ENCODE measurements at regions not wholly inside any gene's neighbourhood (a gene's known extent, or its start where the extent isn't known, plus 50 kb on each side); places are given as distances from the start of the nearest gene placed in this dataset.

DNA sequence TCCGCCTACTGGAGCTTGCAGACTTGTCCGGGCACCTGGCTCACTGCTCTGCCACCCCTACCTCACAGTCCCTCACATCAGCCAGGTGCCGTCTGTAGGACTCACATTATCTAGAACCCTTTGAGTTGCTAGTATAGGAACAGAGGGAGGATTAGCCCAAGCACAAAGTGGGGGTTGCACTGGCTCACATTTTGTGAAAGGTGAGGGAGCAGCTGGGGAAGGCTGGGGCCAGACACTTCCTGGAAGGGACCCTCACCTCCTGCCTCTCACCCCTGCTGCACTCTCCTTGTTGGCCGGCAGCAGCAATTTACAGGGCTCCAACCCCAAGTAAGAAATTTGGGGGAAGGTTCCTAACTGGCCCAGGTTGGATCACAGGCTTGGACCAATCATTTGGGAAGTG lies 1031.6 kb downstream of the BCL11B start:
- H3K27ac ChIP-seq (ENCODE audit: extremely low read depth, low read depth, low read length) = no peak overlapping the region
- ChIA-PET POLR2A (no interaction called here), CTCF (no interaction called here)
- no peaks in the 10 kb centered on the region for H3K9me3 ChIP-seq (ENCODE audit: control insufficient read depth, insufficient read depth, low read depth, low read length)
- TF ChIP-seq ZNF785 (tag by site-specific recombination; IDR thresholded peaks at IDR 0.05) = no peak
- no peak for TF ChIP-seq ZNF391 (tag by site-specific recombination; IDR thresholded peaks at IDR 0.05; ENCODE audit: borderline replicate concordance, low read depth)
- no peak for TF ChIP-seq ZNF133 (tag by site-specific recombination; IDR thresholded peaks at IDR 0.05)
- TF ChIP-seq YY1 (tag by site-specific recombination; IDR thresholded peaks at IDR 0.05) = no peak
- TF ChIP-seq ZNF621 (tag by site-specific recombination; IDR thresholded peaks at IDR 0.05) = no peak
- no peak for TF ChIP-seq ZNF138 (tag by site-specific recombination; IDR thresholded peaks at IDR 0.05; ENCODE audit: borderline replicate concordance)
- TF ChIP-seq MEIS1 (CRISPR knock-in tag; IDR thresholded peaks at IDR 0.05; ENCODE audit: borderline replicate concordance) = no peak
- no peak for TF ChIP-seq ZNF747 (tag by site-specific recombination; IDR thresholded peaks at IDR 0.05)
- TF ChIP-seq, protein P1, sequence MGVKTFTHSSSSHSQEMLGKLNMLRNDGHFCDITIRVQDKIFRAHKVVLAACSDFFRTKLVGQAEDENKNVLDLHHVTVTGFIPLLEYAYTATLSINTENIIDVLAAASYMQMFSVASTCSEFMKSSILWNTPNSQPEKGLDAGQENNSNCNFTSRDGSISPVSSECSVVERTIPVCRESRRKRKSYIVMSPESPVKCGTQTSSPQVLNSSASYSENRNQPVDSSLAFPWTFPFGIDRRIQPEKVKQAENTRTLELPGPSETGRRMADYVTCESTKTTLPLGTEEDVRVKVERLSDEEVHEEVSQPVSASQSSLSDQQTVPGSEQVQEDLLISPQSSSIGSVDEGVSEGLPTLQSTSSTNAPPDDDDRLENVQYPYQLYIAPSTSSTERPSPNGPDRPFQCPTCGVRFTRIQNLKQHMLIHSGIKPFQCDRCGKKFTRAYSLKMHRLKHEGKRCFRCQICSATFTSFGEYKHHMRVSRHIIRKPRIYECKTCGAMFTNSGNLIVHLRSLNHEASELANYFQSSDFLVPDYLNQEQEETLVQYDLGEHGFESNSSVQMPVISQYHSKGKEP (tag by site-specific recombination; IDR thresholded peaks at IDR 0.05) = no peak
- H3K4me3 ChIP-seq (ENCODE audit: low read depth, low read length) = no peak overlapping the region
- H3K36me3 ChIP-seq (ENCODE audit: control insufficient read depth in 2 of 2, insufficient read depth in 1 of 2, low read length in 2 of 2) = no peaks in the 10 kb centered on the region
- no peaks in the 10 kb centered on the region for H3K4me1 ChIP-seq (ENCODE audit: control insufficient read depth, insufficient read depth, low read length)

GRCh38 chr14:98242903-98243302 lies 1029.1 kb downstream of the BCL11B start:
- H3K4me1 ChIP-seq (ENCODE audit: control insufficient read depth, insufficient read depth, low read length) = no peaks in the 10 kb centered on the region
- H3K9me3 ChIP-seq (ENCODE audit: control insufficient read depth, insufficient read depth, low read depth, low read length) = no peaks in the 10 kb centered on the region
- no peak overlapping the region for H3K27ac ChIP-seq (ENCODE audit: extremely low read depth, low read depth, low read length)
- ChIA-PET POLR2A (no interaction called here), CTCF (no interaction called here)
- no peak overlapping the region for H3K4me3 ChIP-seq (ENCODE audit: low read depth, low read length)
- H3K36me3 ChIP-seq (ENCODE audit: control insufficient read depth in 2 of 2, insufficient read depth in 1 of 2, low read length in 2 of 2) = no peaks in the 10 kb centered on the region
- TF ChIP-seq SP7 (tag by site-specific recombination; IDR thresholded peaks at IDR 0.05) (no peak), ZNF223 (tag by site-specific recombination; IDR thresholded peaks at IDR 0.05) (no peak), KLF1 (tag by site-specific recombination; IDR thresholded peaks at IDR 0.05) (no peak), ZNF792 (tag by site-specific recombination; IDR thresholded peaks at IDR 0.05) (no peak), ZNF768 (tag by site-specific recombination; IDR thresholded peaks at IDR 0.05) (no peak), ZXDB (tag by site-specific recombination; IDR thresholded peaks at IDR 0.05) (no peak), ZNF785 (tag by site-specific recombination; IDR thresholded peaks at IDR 0.05) (no peak), ZNF670 (tag by site-specific recombination; IDR thresholded peaks at IDR 0.05; ENCODE audit: low read depth) (no peak), ZNF175 (tag by site-specific recombination; IDR thresholded peaks at IDR 0.05) (no peak), ZNF133 (tag by site-specific recombination; IDR thresholded peaks at IDR 0.05) (no peak), ZNF629 (tag by site-specific recombination; IDR thresholded peaks at IDR 0.05) (no peak)
- TF ChIP-seq, protein P2, sequence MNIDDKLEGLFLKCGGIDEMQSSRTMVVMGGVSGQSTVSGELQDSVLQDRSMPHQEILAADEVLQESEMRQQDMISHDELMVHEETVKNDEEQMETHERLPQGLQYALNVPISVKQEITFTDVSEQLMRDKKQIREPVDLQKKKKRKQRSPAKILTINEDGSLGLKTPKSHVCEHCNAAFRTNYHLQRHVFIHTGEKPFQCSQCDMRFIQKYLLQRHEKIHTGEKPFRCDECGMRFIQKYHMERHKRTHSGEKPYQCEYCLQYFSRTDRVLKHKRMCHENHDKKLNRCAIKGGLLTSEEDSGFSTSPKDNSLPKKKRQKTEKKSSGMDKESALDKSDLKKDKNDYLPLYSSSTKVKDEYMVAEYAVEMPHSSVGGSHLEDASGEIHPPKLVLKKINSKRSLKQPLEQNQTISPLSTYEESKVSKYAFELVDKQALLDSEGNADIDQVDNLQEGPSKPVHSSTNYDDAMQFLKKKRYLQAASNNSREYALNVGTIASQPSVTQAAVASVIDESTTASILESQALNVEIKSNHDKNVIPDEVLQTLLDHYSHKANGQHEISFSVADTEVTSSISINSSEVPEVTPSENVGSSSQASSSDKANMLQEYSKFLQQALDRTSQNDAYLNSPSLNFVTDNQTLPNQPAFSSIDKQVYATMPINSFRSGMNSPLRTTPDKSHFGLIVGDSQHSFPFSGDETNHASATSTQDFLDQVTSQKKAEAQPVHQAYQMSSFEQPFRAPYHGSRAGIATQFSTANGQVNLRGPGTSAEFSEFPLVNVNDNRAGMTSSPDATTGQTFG (tag by site-specific recombination; IDR thresholded peaks at IDR 0.05; ENCODE audit: borderline replicate concordance) = no peak
- TF ChIP-seq, protein P3, sequence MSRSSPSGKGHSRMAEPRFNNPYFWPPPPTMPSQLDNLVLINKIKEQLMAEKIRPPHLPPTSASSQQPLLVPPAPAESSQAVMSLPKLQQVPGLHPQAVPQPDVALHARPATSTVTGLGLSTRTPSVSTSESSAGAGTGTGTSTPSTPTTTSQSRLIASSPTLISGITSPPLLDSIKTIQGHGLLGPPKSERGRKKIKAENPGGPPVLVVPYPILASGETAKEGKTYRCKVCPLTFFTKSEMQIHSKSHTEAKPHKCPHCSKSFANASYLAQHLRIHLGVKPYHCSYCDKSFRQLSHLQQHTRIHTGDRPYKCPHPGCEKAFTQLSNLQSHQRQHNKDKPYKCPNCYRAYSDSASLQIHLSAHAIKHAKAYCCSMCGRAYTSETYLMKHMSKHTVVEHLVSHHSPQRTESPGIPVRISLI (tag by site-specific recombination; IDR thresholded peaks at IDR 0.05) = no peak
- TF ChIP-seq, protein P4, sequence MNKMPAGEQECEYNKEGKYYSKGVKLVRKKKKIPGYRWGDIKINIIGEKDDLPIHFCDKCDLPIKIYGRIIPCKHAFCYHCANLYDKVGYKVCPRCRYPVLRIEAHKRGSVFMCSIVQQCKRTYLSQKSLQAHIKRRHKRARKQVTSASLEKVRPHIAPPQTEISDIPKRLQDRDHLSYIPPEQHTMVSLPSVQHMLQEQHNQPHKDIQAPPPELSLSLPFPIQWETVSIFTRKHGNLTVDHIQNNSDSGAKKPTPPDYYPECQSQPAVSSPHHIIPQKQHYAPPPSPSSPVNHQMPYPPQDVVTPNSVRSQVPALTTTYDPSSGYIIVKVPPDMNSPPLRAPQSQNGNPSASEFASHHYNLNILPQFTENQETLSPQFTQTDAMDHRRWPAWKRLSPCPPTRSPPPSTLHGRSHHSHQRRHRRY (tag by site-specific recombination; IDR thresholded peaks at IDR 0.05) = no peak
